OCI-LY7 (cell line): ENCODE measurements at regions not wholly inside any gene's neighbourhood (a gene's known extent, or its start where the extent isn't known, plus 50 kb on each side); places are given as distances from the start of the nearest gene placed in this dataset.

Experiments
- CTCF ChIP-seq: fragments of 200-600 bp; sonication (generic); conservative IDR thresholded peaks from 2 replicates; pipeline ENCODE4 v1.5.1; 2014; ENCODE audit warnings: mild to moderate bottlenecking, antibody characterized with exemption, low read length, moderate library complexity, mixed read lengths
- EZH2phosphoT487 ChIP-seq: fragments of 200-600 bp; sonication (generic); IDR thresholded peaks from 2 replicates; pipeline ENCODE4 v1.6.1; 2018; ENCODE audit warnings: low read depth, borderline replicate concordance, mild to moderate bottlenecking, mixed run types, antibody characterized with exemption, low read length, moderate library complexity, mixed read lengths

GRCh38 chr13:111025310-111025709, 89.8 kb upstream of the ARHGEF7 start:
- TF ChIP-seq EZH2phosphoT487, result no peak
- TF ChIP-seq CTCF, result no peak
